Smooth muscle cell (in vitro differentiated cells): ENCODE measurements at regions not wholly inside any gene's neighbourhood (a gene's known extent, or its start where the extent isn't known, plus 50 kb on each side); places are given as distances from the start of the nearest gene placed in this dataset.

Experiments
- DNase-seq: peaks from one replicate; lab custom pipeline; 2025; ENCODE audit not compliant: unreplicated experiment; lab: John Stamatoyannopoulos, UW
- H2AFZ ChIP-seq: fragments of 200-600 bp; sonication (generic); 2 replicates; pipeline ENCODE4 v1.6.0; 2016; ENCODE audit warnings: antibody characterized with exemption, low read depth, mild to moderate bottlenecking
- H3F3A ChIP-seq: fragments of 200-600 bp; sonication (generic); 2 replicates; pipeline ENCODE4 v1.6.0; 2017; ENCODE audit warnings: antibody characterized with exemption, low read depth
- H3K27ac ChIP-seq: fragments of 200-600 bp; sonication (generic); 2 replicates; pipeline ENCODE4 v1.5.1; 2016; ENCODE audit warnings: low read depth, mild to moderate bottlenecking
- H3K27me3 ChIP-seq: fragments of 200-600 bp; sonication (generic); 2 replicates; pipeline ENCODE4 v1.6.1; 2016; ENCODE audit warnings: low read depth, mild to moderate bottlenecking
- H3K36me3 ChIP-seq: fragments of 200-600 bp; sonication (generic); 2 replicates; pipeline ENCODE4 v1.5.1; 2016; ENCODE audit warnings: low read depth
- H3K4me1 ChIP-seq: fragments of 200-600 bp; sonication (generic); 2 replicates; pipeline ENCODE4 v1.5.1; 2016; ENCODE audit warnings: low read depth
- H3K4me2 ChIP-seq: fragments of 200-600 bp; sonication (generic); 2 replicates; pipeline ENCODE4 v1.6.0; 2016; ENCODE audit warnings: mild to moderate bottlenecking
- H3K4me3 ChIP-seq: fragments of 200-600 bp; sonication (generic); 2 replicates; pipeline ENCODE4 v1.5.1; 2016; ENCODE audit warnings: mild to moderate bottlenecking
- H3K79me2 ChIP-seq: fragments of 200-600 bp; sonication (generic); 2 replicates; pipeline ENCODE4 v1.6.0; 2016; ENCODE audit warnings: low read depth, mild to moderate bottlenecking
- H3K9ac ChIP-seq: fragments of 200-600 bp; sonication (generic); 2 replicates; pipeline ENCODE4 v1.6.0; 2016; ENCODE audit warnings: low read depth
- H3K9me3 ChIP-seq: fragments of 200-600 bp; sonication (generic); replicated peaks from 2 replicates; pipeline ENCODE4 v1.5.1; 2016; ENCODE audit warnings: low read depth
- H4K20me1 ChIP-seq: fragments of 200-600 bp; sonication (generic); 2 replicates; pipeline ENCODE4 v1.6.0; 2016; ENCODE audit warnings: low read depth
- WGBS: methylation state at CpG from one replicate; pipeline ENCODE4 v1.1.7; 2016; ENCODE audit warnings: low lambda C conversion rate; 5-methylcytosine and 5-hydroxymethylcytosine counted together
- TF ChIP-seq, protein P1 (sequence below): fragments of 200-600 bp; sonication (generic); IDR thresholded peaks from 2 replicates; pipeline ENCODE4 v1.5.1; 2017; ENCODE audit warnings: borderline replicate concordance, mild to moderate bottlenecking, antibody characterized with exemption; ENCODE audit not compliant: insufficient read depth, poor library complexity, severe bottlenecking

DNA sequence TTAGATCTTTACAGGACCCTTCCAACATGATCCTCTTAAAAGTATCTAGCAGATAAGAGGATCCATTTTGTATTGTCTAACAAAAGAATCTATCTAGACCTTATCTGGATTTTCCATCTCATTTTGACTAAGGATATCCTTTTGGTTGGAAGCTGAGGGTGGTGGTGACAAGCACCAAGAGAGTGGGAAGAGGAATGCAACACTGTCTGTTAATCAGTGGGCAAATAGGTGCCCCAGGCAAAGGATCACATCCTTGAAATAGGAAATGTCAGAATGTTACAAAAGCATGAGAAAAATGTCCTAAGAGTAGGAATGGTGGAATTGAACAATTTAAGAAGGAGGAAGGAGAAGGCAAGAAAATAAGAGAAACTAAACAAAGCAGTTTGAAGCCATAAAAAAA is 420.7 kb upstream of the CNTN3 start:
- H2AFZ ChIP-seq, result no peak overlapping the region
- H3K27ac ChIP-seq, result no peak overlapping the region
- no peaks in the 10 kb centered on the region for H3F3A ChIP-seq
- H3K4me3 ChIP-seq, result no peak overlapping the region
- no peaks in the 10 kb centered on the region for H4K20me1 ChIP-seq
- H3K9me3 ChIP-seq, result no peaks in the 10 kb centered on the region
- no peak overlapping the region for H3K4me2 ChIP-seq
- no peak for DNase-seq
- H3K4me1 ChIP-seq, result no peaks in the 10 kb centered on the region
- no peaks in the 10 kb centered on the region for H3K36me3 ChIP-seq
- no peaks in the 10 kb centered on the region for H3K27me3 ChIP-seq
- TF ChIP-seq, protein P1, sequence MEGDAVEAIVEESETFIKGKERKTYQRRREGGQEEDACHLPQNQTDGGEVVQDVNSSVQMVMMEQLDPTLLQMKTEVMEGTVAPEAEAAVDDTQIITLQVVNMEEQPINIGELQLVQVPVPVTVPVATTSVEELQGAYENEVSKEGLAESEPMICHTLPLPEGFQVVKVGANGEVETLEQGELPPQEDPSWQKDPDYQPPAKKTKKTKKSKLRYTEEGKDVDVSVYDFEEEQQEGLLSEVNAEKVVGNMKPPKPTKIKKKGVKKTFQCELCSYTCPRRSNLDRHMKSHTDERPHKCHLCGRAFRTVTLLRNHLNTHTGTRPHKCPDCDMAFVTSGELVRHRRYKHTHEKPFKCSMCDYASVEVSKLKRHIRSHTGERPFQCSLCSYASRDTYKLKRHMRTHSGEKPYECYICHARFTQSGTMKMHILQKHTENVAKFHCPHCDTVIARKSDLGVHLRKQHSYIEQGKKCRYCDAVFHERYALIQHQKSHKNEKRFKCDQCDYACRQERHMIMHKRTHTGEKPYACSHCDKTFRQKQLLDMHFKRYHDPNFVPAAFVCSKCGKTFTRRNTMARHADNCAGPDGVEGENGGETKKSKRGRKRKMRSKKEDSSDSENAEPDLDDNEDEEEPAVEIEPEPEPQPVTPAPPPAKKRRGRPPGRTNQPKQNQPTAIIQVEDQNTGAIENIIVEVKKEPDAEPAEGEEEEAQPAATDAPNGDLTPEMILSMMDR, result no peak
- H3K79me2 ChIP-seq, result no peaks in the 10 kb centered on the region
- H3K9ac ChIP-seq, result no peak overlapping the region

DNA sequence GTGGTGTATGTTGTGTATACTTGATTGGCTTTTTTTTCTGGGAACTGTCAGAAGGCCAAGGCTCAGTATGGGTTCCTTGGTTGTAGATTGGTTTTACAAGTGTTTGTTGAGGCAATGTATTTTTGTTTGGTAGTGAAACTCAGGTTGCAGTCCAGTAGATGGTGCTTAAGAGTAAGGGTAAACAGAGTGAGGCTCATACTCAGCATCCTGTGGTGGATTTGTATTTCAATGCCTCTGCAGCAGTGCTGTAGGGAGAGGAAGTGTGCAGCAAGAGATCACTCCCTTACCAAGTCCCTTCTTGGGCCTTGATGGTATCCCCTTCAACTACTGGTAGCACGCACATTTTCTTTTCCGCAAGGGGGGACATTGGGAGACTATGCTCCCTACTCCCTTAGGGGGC is 428.5 kb upstream of the CNTN3 start:
- no peaks in the 10 kb centered on the region for H3K79me2 ChIP-seq

GRCh38 chr3:75048650-75049049 is 434.2 kb upstream of the CNTN3 start:
- H3F3A ChIP-seq, result no peaks in the 10 kb centered on the region
- peak overlapping the region; percentile 79 for H2AFZ ChIP-seq
- H3K4me1 ChIP-seq, result no peaks in the 10 kb centered on the region
- 92% methylated on average over 3 of the region's 3 CpGs for WGBS
- H3K9ac ChIP-seq, result no peak overlapping the region
- H3K79me2 ChIP-seq, result no peaks in the 10 kb centered on the region
- TF ChIP-seq, protein P1, result no peak
- H4K20me1 ChIP-seq, result no peaks in the 10 kb centered on the region
- DNase-seq, result no peak
- no peak overlapping the region for H3K4me3 ChIP-seq
- H3K36me3 ChIP-seq, result no peaks in the 10 kb centered on the region
- no peaks in the 10 kb centered on the region for H3K27me3 ChIP-seq
- H3K9me3 ChIP-seq, result no peaks in the 10 kb centered on the region
- H3K27ac ChIP-seq, result peak overlapping the region; percentile 62
- no peak overlapping the region for H3K4me2 ChIP-seq

More for the DNA sequence above, 428.5 kb upstream of the CNTN3 start:
- H3K27ac ChIP-seq, result no peak overlapping the region
- no peaks in the 10 kb centered on the region for H3K36me3 ChIP-seq
- H3K9ac ChIP-seq, result no peak overlapping the region
- H3K9me3 ChIP-seq, result no peaks in the 10 kb centered on the region
- no peaks in the 10 kb centered on the region for H3K4me1 ChIP-seq
- WGBS, result 88% methylated on average over 2 of the region's 2 CpGs
- H3K4me2 ChIP-seq, result no peak overlapping the region
- H2AFZ ChIP-seq, result no peak overlapping the region
- H4K20me1 ChIP-seq, result no peaks in the 10 kb centered on the region
- no peak for DNase-seq
- H3K4me3 ChIP-seq, result no peak overlapping the region
- H3F3A ChIP-seq, result no peaks in the 10 kb centered on the region
- TF ChIP-seq, protein P1, result no peak
- H3K27me3 ChIP-seq, result no peaks in the 10 kb centered on the region

GRCh38 chr3:75049533-75049932 is 435.1 kb upstream of the CNTN3 start:
- Histone ChIP-seq H3K4me3 (no peak overlapping the region), H3K27me3 (no peaks in the 10 kb centered on the region), H3F3A (no peaks in the 10 kb centered on the region), H3K27ac (peak overlapping the region; percentile 62), H4K20me1 (no peaks in the 10 kb centered on the region), H3K4me1 (no peaks in the 10 kb centered on the region), H2AFZ (no peak overlapping the region), H3K36me3 (no peaks in the 10 kb centered on the region), H3K9me3 (no peaks in the 10 kb centered on the region), H3K4me2 (no peak overlapping the region), H3K79me2 (no peaks in the 10 kb centered on the region), H3K9ac (no peak overlapping the region)
- 88% methylated on average over 5 of the region's 5 CpGs for WGBS
- no peak for DNase-seq
- TF ChIP-seq, protein P1, result no peak
